Left lobe of liver (tissue), 2 donors: ENCODE measurements at regions not wholly inside any gene's neighbourhood (a gene's known extent, or its start where the extent isn't known, plus 50 kb on each side); places are given as distances from the start of the nearest gene placed in this dataset.
"Not testable (repeated sequence)": the region's sequence is repeated elsewhere in the genome, so short reads cannot be mapped to it uniquely, and the experiment has no call there.

ENCODE experiments used
- ATAC-seq: fragments of 200-7000 bp; cut with Tn5 transposase; one replicate; pipeline ENCODE4 v1.9.1; 2020; ENCODE audit warnings: mild to moderate bottlenecking, moderate library complexity
- DNase-seq: peaks from one replicate; pipeline ENCODE4 v3.0.0-alpha.2; 2020; ENCODE audit warnings: low spot score
- donor health status: DM: no; HTN: no; CAD: no; lungs with moderate emphysema.
- donor health status: DM: no; HTN: yes; CAD: no.

GRCh38 chr4:116058129-116058528 lies 944.7 kb upstream of the NDST4 start:
- ATAC-seq (no peak), DNase-seq (no peak)

GRCh38 chr4:116055857-116056827 lies 942.7 kb upstream of the NDST4 start:
- DNase-seq = no peak
- ATAC-seq = no peak

- DNase-seq (no peak), ATAC-seq (no peak)
Measured at GRCh38 chr4:116027311-116027710, 913.9 kb upstream of the NDST4 start.

DNA sequence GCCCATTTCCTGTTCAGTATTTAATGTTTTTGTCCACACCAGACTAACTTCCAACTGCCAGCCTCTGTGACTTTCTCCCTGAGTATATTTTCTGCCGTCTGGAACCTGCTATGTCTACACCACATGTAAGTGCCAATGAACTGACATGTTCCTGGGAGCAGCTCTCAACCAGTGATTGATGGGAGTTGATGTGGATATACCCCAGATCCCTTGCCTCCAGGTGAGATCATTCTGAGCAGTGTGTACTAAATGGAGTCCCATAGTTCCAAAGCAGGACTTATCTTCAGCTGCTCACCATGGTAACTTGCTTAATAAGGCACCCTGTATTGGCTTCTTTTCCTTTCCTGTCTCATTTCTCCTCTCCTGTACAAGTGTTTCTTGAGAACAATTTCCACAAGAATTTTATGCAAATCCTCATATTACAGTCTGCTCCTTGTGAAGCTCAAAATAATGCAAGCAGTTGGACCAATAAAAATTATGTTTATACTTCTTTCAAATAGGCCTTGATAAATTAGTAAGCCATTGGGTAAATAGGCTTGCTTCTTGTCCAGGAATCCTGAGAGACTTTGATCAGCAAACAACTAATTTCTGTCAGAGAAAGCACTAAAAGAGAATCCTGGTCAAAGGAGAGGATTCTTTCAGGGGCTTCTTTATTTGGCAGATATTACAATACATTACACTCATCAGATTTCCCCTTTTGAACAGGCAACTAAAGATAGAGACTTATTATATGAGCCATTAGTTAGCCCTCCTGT lies 911.7 kb upstream of the NDST4 start:
- DNase-seq = no peak
- peak; percentile 73 for ATAC-seq

GRCh38 chr4:116023049-116023448 lies 909.6 kb upstream of the NDST4 start:
- no peak for ATAC-seq
- no peak for DNase-seq

DNA sequence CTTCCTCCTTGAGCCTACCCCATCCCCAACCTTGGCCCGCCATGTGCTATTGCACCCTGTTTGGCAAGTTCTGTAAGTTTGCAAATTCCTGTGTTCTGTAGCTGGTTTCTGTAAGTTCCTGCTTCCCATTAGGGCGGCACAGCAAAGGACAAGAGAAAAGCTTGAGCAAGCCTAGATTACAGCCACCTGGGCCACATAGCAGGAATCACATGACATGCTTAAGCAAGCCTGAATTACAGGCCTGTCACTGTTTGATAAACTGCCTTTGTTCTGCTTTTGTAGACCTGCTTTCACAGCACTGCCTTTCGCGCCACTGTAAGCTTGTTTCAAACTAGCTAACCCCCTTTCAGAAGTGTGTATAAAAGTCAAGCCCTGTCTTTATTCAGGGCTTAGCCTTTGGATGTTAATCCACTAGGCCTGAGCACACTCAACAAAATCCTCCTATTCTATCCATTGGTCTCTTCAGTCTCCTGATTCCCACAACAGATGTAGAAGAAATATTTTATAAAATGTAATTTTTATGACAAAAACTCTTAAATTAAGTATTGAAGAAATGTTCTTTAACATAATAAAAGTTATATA lies 906.8 kb upstream of the NDST4 start:
- no peak for ATAC-seq
- no peak for DNase-seq

DNA sequence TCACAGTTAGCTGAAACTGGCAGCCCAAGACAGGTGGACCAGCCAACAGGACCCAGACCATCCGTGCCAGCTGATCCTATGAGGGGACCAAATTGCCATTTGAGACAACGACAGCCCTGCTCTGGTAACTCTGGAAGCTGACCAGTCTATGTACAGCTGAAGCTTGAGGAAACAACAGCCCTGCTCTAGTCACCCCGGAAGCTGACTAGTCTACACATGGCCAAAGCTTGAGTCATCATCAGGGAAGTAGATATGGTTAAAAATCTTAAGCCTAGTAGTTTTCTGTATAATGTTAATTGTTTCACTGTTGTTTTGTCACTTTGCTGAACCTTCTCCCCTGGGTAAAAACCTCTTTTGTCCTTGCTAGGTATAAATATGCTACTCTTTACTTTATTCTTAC lies 905.4 kb upstream of the NDST4 start:
- no peak for DNase-seq
- no peak for ATAC-seq

GRCh38 chr4:116016201-116016600 lies 902.8 kb upstream of the NDST4 start:
- ATAC-seq (no peak), DNase-seq (no peak)

DNA sequence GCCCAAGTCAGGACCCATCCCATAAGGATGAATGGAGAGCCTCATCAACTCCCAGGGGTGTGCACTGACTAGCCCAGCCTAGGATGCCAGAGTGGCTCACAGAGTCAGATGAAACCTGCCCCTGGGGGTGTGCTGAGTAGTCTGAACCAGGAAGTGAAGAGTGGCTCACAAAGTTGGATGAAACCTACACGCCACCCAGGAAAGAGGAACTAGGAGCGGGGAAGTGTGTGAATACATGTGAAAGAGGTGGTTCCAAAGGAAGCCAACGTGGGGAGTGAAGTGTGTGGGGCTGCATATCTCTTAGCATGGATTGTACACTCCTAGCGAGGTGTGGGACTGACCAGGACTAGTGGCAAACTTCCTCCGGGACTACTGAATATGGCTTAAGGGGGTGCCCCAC lies 902.1 kb upstream of the NDST4 start:
- no peak for DNase-seq
- no peak for ATAC-seq

DNA sequence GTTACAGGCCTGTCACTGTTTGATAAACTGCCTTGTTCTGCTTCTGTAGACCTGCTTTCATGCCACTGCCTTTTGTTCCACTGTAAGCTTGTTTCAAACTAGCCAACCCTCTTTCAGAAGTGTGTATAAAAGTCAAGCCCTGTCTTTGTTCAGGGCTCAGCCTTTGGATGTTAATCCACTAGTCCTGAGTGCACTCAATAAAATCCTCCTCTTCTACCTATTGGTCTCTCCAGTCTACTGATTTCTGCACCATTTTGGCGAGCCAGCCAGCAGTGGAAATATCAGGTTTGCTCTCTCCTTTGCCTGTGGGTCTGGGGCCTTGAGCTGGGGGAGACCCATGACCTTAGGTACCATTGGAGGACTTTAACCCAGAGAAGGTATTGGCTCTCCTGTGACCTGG lies 901.6 kb upstream of the NDST4 start:
- ATAC-seq = no peak
- DNase-seq = no peak

DNA sequence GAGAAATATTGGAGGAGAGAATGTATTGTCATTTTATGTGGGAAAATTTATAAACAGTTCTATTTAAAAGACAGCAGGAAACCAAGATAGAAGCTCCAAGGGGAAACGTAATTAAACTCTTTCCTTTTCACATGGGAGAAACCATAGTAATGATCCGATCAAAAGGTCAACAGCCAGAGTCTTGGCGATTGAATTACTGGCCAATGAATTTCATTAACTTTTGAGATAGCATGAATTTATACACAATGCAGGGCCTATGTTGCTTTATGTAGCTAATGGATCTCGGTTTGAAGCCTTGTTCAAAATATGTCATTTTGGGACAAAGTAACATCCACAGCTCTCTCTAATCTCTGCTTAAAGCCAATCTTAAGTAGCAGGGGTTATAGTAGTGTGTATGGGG lies 897.5 kb upstream of the NDST4 start:
- DNase-seq (no peak), ATAC-seq (no peak)

DNA sequence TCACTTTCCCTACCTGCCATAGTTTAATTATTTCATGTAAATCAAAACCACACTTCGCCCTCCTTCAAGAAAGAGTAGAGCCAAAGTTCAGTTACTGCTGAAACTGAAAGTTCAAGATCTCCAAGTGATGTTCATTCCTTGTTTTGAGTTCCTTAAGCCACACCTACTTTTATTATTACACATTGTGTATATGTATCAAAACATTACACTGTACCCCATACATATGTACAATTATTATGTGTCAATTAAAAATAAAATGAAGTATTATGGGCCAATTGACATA lies 892.3 kb upstream of the NDST4 start:
- ATAC-seq = no peak
- DNase-seq = no peak

GRCh38 chr4:116005037-116005805 lies 891.8 kb upstream of the NDST4 start:
- no peak for ATAC-seq
- no peak for DNase-seq

- DNase-seq = no peak
Measured at GRCh38 chr4:116001291-116001690, 887.9 kb upstream of the NDST4 start.

DNA sequence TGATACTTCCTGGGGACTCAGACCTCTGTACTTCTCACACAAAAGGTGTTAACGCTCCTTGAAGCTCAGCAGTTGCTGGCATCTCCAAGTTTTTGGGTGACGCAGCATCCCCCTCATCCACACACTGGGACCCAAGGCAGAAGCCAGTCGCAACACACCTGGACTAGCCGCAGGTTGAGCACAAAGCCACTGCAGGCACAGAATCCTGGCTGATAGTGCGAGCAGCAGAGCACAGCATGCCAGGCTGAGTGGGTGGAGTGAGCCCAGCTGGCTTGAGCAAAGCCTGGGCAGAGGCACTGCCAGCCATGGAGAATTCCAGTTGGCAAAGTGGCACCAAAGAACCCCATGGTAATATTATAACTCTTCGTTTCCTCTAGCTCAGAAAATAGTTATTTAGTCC lies 873.2 kb upstream of the NDST4 start:
- no peak for DNase-seq
- ATAC-seq = no peak

More at GRCh38 chr4:116001291-116001690, 887.9 kb upstream of the NDST4 start:
- ATAC-seq = no peak

DNA sequence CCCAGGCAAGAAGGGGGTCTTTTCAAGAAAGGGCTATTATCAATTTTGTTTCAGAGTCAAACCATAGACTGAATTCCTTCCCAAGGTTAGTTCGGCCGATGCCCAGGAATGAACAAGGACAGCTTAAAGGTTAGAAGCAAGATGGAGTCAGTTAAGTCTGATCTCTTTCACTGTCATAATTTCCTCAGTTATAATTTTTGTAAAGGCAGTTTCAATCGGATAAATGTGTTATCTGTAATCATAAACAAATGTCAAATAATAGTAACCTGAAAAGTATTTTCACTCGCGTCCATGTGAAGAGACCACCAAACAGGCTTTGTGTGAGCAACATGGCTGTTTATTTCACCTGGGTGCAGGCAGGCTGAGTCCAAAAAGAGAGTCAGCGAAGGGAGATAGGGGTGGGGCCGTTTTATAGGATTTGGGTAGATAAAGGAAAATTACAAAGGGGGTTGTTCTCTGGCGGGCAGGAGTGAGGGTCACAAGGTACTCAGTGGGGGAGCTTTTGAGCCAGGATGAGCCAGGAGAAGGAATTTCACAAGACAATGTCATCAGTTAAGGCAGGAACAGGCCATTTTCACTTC lies 862.1 kb upstream of the NDST4 start:
- DNase-seq, ATAC-seq: not testable (repeated sequence)

GRCh38 chr4:115973768-115974167 lies 860.3 kb upstream of the NDST4 start:
- DNase-seq (no peak), ATAC-seq (no peak)

DNA sequence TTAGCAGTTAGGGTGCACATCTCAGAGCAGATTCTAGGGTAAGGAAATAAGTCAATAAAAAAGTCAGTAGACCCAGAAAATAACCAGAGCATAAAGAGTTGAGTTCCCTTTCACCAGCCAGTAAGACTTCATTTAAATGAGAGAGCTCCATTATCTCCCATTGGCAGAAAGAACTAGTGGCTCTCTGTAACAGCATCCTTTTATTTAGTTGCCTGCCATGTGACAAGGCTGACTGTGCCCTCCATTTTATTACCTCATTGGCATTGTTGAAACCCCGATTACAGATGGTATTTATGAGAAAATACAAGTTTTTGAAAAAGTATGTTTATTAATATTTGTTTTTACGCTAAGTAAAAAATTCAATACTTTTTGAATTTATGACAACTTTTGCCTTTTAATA lies 859.5 kb upstream of the NDST4 start:
- DNase-seq (no peak), ATAC-seq (no peak)

DNA sequence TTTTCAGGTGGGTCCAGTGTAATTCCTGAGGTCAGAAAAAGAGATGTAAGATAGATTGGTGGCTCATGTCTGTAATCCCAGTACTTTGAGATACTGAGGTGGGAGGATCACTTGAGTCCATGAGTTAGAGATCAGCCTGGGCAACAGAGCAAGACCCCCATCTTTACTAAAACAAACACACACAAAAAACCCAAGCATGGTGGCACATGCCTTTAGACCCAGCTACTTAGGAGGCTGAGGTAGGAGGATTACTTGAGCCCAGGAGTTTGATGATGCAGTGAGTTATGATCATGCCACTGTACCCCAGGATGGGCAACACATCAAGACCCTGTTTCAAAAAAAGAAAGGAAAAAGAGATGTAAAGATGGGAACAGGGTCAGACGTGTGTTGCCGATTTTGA lies 857.4 kb upstream of the NDST4 start:
- ATAC-seq = no peak
- no peak for DNase-seq

GRCh38 chr4:115969756-115970155 lies 856.3 kb upstream of the NDST4 start:
- ATAC-seq (no peak), DNase-seq (no peak)

GRCh38 chr4:115965588-115965987 lies 852.2 kb upstream of the NDST4 start:
- ATAC-seq (no peak), DNase-seq (no peak)
